ENCODE measurements at regions not wholly inside any gene's neighbourhood (a gene's known extent, or its start where the extent isn't known, plus 50 kb on each side); places are given as distances from the start of the nearest gene placed in this dataset.

GRCh38 chr2:78145395-78145996 lies 623.3 kb upstream of the LRRTM4 start:
- TF ChIP-seq, protein P1, sequence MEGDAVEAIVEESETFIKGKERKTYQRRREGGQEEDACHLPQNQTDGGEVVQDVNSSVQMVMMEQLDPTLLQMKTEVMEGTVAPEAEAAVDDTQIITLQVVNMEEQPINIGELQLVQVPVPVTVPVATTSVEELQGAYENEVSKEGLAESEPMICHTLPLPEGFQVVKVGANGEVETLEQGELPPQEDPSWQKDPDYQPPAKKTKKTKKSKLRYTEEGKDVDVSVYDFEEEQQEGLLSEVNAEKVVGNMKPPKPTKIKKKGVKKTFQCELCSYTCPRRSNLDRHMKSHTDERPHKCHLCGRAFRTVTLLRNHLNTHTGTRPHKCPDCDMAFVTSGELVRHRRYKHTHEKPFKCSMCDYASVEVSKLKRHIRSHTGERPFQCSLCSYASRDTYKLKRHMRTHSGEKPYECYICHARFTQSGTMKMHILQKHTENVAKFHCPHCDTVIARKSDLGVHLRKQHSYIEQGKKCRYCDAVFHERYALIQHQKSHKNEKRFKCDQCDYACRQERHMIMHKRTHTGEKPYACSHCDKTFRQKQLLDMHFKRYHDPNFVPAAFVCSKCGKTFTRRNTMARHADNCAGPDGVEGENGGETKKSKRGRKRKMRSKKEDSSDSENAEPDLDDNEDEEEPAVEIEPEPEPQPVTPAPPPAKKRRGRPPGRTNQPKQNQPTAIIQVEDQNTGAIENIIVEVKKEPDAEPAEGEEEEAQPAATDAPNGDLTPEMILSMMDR (IDR thresholded peaks at IDR 0.05) = no peak
- TF ChIP-seq POLR2A (IDR thresholded peaks at IDR 0.05) = no peak

All from testis (tissue), 2 donors.